ENCODE measurements at regions not wholly inside any gene's neighbourhood (a gene's known extent, or its start where the extent isn't known, plus 50 kb on each side); places are given as distances from the start of the nearest gene placed in this dataset.
"Not testable (repeated sequence)": the region's sequence is repeated elsewhere in the genome, so short reads cannot be mapped to it uniquely, and the experiment has no call there.

GRCh38 chr5:121378046-121378445 is 473.6 kb upstream of the FTMT start:
- DNase-seq: no peak

DNA sequence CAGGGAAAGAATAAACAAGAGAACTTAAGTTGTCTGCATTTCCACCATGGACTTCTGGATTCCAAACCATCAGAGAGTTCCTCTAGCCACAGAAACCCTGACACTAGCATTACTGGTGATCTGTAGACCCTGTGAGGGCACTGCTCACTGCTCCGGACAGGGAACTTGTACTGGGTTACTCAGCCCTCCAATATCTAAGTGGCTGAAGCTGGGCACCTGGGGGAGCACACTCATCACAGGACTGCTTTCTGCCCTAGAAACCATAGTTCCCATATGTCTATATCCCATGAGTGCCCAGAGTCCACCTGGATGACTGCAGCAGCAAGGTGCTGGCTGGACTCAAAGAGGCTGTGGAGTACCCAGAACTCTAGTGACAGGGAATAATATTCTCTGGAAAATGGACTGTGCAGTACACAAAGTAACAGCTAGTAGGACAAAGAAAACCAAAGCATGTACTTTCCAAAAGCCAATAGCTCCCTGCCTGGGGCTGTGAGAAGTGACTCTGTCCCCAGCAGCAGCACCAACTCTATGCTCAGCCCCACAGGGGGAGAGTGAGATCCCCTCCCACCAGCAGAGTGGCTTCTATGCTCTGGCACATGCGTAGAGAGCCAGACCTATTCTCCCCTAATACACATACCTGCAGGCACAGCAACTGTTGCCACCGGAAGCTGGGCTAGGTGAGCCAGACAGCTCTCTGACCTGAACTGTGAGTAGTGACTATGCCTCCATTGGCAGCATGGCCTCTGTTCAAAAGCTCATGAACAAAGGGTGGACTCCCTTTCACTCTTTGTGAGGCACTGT is 472.9 kb upstream of the FTMT start:
- DNase-seq: no peak

DNA sequence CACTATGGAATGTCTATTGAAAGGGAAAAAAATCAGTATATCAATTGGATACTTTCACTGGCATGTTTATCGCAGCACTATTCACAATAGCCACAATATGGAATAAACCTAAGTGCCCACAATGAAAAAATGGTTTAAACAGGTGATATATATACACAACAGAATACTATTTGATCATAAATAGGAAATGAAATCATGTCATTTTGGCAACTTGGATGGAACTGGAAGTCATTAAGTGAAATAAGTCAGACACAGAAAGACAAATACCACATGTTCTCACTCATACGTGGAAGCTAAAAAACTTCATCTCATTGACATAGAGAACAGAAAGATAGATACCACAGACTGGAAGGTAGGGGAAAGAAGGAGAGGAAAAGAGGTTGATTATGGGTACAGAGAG is 471.6 kb upstream of the FTMT start:
- no peak for DNase-seq

DNA sequence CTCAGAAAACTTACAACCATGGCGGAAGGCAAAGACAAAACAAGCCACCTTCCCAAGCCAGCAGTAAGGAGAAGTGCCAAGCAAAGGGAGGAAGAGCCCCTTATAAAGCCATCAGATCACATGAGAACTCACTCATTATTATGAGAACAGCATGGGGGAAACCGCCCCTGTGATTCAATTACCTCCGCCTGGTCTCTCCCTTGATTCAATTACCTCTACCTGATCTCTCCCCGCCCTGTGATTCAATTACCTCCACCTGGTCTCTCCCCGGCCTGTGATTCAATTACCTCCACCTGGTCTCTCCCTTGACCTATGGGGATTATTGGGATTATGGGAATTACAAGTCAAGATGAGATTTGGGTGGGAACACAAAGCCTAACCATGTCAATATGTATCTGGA is 467.3 kb upstream of the FTMT start:
- DNase-seq: no peak

DNA sequence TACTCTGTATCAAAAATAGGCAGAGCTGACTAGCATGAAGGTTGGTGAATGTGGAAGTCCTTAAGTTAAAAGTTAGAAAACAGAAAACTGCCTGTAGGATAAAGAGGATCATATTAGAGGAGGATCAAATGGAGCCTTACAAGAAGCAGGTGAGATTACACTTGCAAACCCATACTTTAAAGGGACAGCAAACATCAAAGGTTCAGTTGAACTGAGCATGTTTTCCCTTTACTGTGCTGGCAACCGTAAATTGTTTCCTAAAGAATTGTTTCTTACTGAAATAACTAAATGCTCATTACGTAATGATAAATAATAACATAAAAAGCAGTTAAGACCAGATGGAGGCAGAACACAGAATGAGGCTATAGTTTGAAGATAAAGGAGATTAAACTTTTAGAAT is 465.3 kb upstream of the FTMT start:
- DNase-seq: no peak

DNA sequence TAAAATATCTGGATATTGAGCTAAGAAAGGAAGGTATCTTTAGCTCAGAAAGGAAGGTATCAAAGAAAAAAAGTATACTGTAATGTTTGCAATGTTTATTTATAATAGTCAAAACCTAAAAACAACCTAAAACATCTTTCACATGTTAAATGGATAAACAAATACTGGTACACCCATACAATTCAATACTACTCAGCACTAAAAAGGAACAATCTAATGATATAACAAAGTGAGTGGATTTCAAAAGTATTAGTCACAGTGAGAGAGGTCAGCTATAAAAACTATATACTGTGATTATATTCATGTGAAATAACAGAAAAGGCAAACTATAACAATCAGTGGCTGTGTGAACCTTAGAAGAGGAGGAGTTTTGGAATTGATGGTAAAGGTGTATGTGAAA is 455.0 kb upstream of the FTMT start:
- DNase-seq: no peak

DNA sequence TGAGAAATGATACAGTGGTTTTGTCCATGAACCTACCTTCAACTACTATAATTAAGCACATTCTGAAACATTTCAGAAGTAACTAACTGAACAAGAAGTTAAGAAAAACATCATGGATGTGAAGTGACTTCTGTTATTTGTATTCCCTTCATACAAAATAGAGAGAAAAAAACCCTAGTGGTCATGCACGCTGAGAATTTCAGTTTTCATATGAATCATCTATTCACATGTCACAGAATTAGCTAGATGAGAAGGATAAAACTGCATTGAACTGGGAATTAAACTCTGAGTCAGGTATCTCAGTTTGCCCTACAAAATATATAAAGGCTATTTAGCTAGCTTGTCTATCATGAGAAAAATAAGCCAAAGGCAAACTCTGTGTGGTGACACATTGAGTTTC is 451.8 kb upstream of the FTMT start:
- no peak for DNase-seq

DNA sequence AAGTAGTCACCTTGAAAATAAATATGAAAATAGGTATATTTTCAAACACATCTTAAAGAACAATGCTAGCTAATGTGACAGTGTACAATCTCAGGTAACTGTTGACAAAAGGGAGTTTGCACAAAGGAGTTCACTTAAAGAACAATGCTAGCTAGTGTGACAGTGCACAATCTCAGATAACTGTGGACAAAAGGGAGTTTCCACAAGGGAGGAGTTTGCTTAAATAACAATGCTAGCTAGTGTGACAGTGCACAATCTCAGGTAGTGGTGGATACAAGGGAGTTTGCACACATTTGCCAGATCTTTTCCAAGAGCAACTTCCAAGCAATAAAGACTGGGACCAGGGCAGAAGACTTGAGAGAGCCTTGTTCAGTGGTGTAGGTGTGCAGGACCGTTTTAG is 442.9 kb upstream of the FTMT start:
- DNase-seq: no peak

DNA sequence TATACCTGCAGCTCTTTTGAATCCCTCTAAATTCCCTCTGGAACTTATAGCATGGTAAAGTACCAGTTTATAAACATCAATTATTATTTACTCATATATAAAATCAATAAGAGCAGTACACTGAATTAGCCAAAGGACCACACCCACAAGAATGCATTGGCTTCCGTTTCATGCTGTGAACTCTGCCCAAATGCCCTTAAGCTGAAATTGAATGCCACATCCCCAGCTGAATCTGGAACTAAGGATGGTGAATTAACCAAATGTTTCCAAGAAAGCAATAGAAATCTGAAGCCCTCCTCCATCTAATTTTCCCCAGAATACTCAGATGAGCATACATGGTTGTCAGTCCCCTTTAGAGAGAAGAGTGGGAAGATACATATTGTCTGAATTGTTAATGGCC is 436.4 kb upstream of the FTMT start:
- DNase-seq: no peak

- DNase-seq: no peak
Measured at GRCh38 chr5:121421646-121422045, 430.0 kb upstream of the FTMT start.

- DNase-seq: no peak
Measured at GRCh38 chr5:121424976-121425375, 426.7 kb upstream of the FTMT start.

DNA sequence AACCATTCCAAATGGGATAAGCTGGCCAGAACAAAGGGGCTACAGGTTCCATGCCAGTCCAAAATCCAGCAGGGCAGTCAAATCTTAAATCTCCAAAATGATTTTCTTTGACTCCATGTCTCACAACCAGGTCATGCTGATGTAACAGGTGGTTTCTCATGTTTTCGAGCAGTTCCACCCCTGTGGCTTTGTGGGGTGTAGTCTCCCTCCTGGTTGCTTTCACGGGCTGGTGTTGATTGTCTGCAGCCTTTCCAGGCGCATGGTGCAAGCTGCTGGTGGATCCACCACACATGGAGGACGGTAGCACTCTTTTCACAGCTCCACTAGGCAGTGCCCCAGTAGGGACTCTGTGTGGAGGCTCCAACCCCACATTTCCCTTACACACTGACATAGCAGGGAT is 425.5 kb upstream of the FTMT start:
- DNase-seq: no peak

- DNase-seq: no peak
Measured at GRCh38 chr5:121429761-121430160, 421.9 kb upstream of the FTMT start.

GRCh38 chr5:121430538-121430937 is 421.1 kb upstream of the FTMT start:
- DNase-seq: no peak

DNA sequence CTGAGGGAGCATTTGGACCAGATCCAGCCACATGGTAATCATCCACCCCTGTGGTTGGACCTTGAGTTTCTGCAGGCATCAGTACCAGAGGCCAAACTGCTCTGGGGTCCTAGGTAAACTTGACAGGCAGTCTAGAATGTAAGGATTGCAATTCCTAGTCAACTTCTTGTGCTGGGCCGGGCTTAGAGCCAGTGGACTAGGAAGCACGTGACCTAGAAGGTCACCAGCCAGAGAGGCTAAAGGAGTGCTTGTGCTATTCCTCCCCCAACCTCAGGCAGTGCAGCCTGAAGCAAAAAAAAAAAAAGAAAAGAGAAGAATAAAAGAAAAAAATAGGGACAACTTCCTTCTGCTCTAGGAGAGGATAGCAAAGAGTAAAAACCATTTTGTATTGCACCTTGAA is 406.2 kb upstream of the FTMT start:
- no peak for DNase-seq

- DNase-seq: no peak
Measured at GRCh38 chr5:121462441-121462840, 389.2 kb upstream of the FTMT start.

- not testable (repeated sequence) for DNase-seq
Measured at GRCh38 chr5:121471222-121471621, 380.5 kb upstream of the FTMT start.

DNA sequence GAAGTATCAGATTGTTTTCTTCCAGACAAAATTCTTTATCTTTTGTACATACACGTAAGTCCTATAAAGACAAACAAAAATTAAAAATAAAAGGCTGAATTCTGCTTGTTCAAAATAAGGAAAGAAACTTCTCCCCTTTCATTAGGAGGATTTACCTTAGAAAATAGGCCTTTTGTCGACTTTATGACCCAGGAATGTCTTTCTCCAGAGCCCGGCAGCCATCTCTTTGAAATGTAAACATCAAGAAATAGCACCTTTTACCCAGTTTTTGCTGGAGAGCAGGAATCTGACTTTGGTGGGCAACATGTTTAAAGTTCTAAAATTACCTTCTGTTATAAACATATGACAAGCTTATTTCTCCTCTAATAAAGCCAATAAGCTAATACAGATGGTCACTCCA is 373.0 kb upstream of the FTMT start:
- no peak for DNase-seq

GRCh38 chr5:121479337-121479736 is 372.3 kb upstream of the FTMT start:
- no peak for DNase-seq

GRCh38 chr5:121485281-121485680 is 366.4 kb upstream of the FTMT start:
- DNase-seq: no peak

GRCh38 chr5:121485999-121486398 is 365.7 kb upstream of the FTMT start:
- DNase-seq: not testable (repeated sequence)

DNA sequence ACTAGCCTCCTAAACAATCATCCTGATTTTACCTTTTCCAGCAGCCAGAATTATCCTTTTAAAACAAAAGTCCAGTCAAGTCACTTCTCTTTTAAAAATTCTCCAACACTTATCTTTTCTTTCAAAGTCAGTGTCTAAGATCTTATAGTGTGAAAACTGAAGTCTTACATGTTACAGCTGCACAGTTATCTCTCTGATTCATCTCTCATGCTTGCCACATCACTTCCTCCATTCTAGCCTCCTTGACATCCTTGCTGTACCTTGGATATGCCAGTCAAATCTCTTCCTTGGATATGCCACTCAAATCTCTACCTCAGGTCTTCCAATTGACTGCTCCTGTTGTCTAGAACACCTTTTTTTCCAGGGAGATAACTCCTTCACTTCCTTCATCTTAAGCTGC is 361.7 kb upstream of the FTMT start:
- DNase-seq: no peak

GRCh38 chr5:121497176-121497575 is 354.5 kb upstream of the FTMT start:
- DNase-seq: no peak

- DNase-seq: no peak
Measured at GRCh38 chr5:121500310-121500709, 351.4 kb upstream of the FTMT start.

DNA sequence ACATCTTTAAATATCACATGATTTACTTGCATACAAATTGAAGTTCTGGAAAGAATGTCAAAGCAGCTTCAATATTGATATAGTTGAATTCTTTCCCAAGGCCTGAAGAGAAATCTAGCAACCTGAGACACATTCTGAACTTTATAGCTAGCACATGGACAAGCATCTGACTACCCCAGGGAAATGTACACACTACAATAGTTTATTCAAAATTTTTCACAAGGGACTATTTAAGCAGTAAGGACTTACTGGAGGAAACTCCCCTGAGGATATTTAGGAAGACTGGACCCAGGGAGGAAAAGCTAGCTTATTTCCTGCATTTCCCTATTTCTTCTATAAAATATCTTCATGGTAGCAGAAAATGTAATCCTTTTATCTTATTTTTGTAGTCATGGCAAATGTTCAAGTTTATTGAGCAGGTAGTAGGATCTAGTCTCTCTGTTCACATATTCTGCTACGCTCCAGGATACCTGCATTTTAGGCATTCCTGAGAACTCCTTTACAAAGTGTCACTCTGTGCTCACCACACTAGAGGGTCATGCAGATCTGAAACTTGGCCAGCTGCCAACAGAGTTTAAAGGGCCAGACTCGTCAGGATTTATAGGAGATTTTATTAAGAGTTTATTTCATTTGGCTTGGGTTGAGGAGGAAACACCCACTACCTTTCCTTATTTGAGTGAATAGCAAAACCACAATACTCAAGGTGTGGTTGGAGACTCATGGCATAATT is 348.4 kb upstream of the FTMT start:
- DNase-seq: no peak

Data from activated gamma-delta T cell (primary cell).